HuH-7.5 (cell line): ENCODE measurements at regions not wholly inside any gene's neighbourhood (a gene's known extent, or its start where the extent isn't known, plus 50 kb on each side); places are given as distances from the start of the nearest gene placed in this dataset.
"Not testable (repeated sequence)": the region's sequence is repeated elsewhere in the genome, so short reads cannot be mapped to it uniquely, and the experiment has no call there.

ENCODE experiments used
- DNase-seq: peaks from one replicate; pipeline ENCODE4 v3.0.0; 2011; ENCODE audit warnings: low spot score

DNA sequence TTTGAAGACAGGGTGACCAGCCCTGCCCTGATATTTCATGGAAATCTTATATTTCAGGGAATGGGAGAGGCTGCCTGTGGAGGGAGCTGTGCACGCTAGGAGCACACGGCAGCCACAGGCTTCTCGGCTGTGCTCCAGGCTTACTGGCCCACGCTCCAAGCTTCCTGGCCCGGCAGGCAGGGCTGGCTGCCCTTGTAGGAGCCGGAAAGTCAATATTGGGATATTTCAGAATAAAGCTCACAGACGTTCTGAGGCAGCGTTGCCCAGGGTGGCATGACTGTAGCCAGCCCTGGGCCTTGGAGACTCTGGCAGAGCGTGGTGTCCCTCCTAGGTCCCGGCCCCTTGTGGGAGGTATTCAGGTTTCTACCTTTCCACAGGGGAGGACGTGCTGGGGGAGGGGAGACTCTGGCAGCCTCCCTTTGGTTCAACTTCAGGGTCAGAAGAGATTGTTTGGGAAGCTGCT is 95.6 kb downstream of the NPIPB11 start:
- DNase-seq, result no peak

DNA sequence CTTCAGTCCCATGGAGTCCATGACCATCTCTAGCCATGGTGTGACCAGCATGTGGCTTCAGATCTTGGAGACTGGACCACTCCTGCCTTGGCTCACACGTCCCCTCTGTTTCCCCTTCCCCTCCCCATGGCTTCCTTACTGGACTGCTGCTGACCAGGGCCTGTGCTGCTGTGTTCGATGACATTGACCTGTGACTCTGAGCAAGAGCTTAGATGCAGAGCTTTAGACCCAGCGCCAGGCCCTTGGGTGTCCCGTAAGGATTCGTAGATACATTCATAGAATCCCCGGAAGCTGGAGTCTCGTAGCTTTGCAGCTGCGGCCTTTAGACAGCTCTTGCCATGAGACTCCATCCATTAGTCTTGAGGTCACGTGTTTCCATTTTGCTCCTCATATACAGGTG is 96.3 kb downstream of the NPIPB11 start:
- not testable (repeated sequence) for DNase-seq

- DNase-seq, result not testable (repeated sequence)
Measured at GRCh38 chr16:29309601-29310000, 96.9 kb downstream of the NPIPB11 start.

GRCh38 chr16:29308644-29309546 is 97.6 kb downstream of the NPIPB11 start:
- no peak for DNase-seq

DNA sequence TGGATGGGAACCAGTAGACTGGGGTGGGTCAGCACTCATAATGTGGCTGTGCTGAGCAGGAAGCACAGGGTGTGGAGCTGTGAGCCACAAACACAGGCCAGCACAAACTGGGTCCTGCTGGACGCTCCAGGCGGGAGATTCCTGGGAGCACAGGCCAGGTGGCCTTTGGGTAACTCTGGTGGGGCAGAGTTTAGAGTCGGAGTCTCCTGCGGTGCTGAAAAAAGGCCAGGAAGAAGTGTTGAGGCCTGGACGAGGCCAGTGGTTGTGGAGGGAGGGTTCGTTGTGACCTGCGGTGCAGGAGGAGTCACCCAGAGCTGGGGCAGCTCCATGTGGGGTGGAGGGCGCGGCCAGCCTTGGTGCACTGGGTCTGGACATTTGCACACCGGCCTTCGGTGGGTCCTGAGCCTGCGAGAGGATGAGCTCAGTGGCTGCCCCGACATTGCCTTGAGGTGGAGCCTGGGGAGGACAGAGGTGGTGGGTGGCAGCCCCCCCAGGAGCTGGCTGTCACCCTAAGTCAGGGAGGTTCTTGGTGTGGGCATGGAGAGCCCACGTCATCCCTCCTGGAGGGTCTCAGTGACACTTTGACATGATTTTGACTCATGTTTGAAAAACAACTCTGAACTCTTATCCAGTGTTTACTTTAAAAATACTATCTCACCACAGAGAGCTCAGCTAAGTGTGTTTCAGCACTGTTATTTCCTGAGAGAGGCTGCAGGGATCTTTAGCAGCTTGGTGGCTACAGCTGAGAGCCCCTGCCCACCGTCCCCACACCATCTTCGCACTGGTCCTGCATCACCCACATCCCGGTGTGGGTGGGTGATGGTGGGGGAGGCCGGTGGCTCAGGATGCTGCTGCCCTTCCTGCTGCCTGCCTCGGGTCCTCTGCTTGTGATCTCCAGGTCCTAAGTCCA is 98.7 kb downstream of the NPIPB11 start:
- no peak for DNase-seq

DNA sequence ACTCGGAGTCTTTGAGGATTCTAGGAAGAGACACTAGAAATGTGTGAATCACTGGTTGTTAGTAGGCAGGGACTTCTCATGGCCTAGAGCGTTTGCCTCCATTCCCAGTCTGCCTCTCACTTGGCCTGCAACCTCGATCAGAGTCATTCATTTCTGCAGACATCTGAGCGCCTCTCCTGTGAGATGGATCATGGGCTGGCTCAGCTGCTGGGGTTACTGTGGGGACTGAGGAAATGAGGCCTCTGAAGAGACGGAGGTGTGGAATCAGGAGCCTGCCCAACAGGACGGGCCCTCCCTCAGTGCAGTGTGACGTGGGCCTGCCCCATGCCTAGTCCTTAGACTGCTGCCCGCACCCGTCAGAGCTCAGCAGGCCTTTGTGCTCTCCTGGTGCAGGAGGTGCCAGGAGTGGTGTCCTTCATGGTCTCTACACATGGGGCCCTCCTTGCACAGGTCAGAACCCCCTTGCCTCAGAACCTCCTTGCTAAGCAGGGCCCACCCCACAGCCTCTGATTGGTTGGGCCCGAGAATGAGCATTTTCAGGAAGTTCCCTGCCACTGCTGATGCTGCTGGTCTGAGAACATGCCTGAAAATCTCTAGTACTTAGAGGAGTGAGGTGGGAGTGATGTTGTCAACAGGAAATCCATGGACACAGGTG is 99.4 kb downstream of the NPIPB11 start:
- DNase-seq, result no peak

GRCh38 chr16:29306201-29306600 is 100.3 kb downstream of the NPIPB11 start:
- no peak for DNase-seq

DNA sequence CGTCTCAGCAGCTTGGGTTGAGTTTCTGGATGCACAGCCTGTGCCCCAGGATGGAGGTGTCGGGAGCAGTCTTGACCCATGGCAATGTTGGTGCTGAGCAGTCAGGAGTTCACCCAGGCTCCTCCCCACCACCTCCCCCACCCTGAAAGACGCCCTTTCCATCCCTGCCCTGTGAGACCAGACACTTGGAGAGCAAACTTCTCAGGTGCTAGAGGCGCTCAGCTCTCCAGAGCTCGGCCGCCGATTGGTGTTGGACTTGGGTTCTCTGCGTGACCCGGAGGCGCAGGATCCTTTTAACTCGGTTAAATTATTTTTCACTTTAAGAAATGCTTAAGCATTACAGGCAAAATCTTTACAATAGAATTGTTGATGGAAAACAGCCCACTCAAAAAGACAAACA is 101.5 kb downstream of the NPIPB11 start:
- DNase-seq, result not testable (repeated sequence)

GRCh38 chr16:29304251-29304650 is 102.3 kb downstream of the NPIPB11 start:
- DNase-seq, result no peak

- no peak for DNase-seq
Measured at GRCh38 chr16:29303520-29303919, 103.0 kb downstream of the NPIPB11 start.

- no peak for DNase-seq
Measured at GRCh38 chr16:29302976-29303375, 103.5 kb downstream of the NPIPB11 start.

DNA sequence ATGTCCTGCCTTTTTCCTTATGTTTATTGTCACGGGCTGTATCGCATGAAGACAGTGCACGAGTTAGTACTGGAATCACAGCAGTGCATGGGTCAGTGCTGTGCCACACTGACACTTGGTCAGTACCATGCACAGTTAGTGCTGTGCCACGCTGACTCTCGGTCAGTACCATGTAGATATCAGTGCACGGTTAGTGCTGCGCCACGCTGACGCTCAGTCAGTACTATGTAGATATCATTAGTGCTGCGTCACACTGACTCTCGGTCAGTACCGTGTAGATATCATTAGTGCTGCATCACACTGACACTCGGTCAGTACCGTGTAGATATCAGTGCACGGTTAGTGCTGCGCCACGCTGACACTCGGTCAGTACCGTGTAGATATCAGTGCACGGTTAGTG is 104.1 kb downstream of the NPIPB11 start:
- DNase-seq, result not testable (repeated sequence)

DNA sequence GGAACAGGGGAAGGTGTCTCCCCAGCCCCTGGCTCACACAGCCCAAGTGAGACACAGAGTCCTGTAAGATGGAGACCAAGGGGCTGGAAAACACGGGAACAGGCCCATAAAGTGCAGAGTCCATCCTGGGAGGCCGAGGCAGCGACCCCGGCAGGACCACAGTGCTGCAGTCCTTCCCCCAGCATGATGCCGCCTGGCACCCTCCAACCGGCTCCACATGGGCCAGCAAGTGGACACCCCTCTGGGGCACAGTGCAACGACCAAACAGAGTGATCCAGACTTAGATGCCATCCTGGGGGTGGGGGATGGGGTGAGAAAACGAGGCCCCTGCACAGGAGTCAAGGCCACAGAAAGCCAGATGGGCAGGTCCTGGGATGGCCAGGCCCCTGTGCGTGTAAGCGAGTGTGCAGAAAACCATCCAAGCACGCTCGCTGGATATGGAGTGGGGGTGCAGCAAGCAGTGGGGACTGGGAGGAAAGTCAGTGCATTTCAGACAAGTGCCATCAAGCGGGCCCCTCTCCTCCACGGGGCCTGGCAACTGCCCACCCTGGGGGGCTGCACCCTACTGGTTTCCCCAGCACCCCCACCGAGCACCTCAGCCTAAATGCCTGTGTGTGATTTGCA is 104.7 kb downstream of the NPIPB11 start:
- DNase-seq, result not testable (repeated sequence)

- DNase-seq, result not testable (repeated sequence)
Measured at GRCh38 chr16:29300541-29301535, 105.7 kb downstream of the NPIPB11 start.

DNA sequence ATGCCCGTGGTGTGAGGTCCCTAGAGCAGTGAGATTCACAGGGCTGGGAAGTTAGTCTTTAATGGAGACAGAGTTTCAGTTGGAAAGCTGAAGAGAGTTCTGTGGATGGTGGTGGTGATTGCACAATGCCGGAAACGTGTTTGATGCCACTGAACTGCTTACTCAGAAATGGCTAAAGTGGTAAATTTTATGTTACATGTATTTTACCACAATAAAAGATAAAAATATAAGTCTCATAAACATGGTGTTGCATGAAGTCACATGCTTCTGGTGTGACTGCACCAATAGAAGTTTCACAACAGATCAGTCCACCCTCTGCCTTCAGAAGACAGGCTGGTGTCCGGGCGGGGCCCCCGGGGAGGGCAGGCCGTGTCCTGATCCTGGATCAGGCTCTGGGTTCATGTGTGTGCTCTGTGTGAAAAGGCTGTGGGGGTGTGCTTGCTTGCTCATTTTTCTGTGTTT is 106.5 kb downstream of the NPIPB11 start:
- DNase-seq, result not testable (repeated sequence)

DNA sequence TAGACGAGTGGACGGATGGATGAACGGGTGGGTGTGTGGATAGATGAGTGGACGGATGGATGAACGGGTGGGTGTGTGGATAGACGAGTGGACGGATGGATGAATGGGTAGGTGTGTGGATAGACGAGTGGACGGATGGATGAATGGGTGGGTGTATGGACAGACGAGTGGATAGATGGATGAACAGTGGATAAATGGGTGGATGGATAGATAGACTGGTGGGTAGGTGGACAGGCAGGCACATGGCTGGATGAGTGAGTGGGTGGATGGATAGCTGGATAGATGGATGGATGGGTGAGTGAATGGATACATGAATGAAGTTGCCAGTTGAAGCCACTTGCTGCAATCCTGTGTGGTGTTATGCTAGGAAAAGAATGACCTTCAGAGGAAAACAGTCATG is 107.5 kb downstream of the NPIPB11 start:
- not testable (repeated sequence) for DNase-seq

DNA sequence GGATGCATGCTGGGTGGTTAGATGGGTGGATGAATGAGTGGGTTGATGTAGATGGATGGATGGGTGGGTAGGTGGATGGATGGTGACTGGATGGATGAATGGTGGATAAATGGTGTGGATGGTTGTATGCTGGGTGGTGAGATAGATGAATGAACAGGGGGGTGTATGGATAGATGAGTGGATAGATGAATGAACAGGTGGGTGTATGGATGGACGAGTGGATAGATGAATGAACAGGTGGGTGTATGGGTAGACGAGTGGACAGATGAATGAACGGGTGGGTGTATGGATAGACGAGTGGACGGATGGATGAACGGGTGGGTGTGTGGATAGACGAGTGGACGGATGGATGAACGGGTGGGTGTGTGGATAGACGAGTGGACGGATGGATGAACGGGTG is 108.2 kb downstream of the NPIPB11 start:
- not testable (repeated sequence) for DNase-seq

DNA sequence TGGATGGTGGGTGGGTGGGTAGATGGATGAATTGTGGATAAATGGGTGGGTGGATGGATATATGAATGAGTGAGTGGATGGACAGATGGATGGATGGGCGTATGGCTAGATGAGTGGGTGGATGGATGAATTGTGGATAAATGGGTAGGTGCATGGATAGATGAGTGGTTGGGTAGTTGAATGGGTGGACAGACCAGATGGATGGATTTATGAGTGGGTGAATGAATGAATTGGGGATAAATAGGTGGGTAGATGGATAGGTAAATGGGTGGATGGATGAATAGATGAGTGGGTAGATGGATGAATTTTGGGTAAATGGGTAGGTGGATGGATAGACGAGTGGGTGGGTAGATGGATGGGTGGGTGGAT is 108.7 kb downstream of the NPIPB11 start:
- not testable (repeated sequence) for DNase-seq

GRCh38 chr16:29297144-29297808 is 109.2 kb downstream of the NPIPB11 start:
- not testable (repeated sequence) for DNase-seq

DNA sequence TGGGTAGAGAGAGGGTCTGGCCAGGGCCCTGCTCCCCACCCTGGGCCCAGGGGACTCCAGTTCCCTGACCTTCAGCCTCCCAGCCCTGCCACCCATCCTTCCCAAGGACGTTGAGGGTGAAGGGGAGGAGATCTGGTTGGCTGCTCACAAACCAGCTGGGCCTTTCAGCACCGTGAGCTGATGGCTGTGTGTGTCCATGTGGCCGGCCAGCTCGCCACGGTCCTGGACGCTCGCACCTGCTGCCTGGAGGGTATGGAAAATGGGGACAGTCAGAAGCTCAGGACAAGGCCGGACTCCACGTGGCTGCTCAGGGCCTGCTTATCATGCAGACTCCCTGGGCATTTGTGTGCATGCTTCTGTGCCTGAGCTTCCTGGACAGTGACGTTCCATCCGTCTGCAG is 110.3 kb downstream of the NPIPB11 start:
- DNase-seq, result not testable (repeated sequence)
